Spleen (tissue), 11 donors: ENCODE measurements at regions not wholly inside any gene's neighbourhood (a gene's known extent, or its start where the extent isn't known, plus 50 kb on each side); places are given as distances from the start of the nearest gene placed in this dataset.

Source experiments
- DNase-seq: peaks from one replicate; pipeline ENCODE4 v3.0.0-alpha.2; 2020
- H3K27ac ChIP-seq, 8 donors: fragments of 200-600 bp; sonication (generic) in 7 of 8; 1 replicate in 4 of 8; 2 replicates in 4 of 8; pipeline versions ENCODE4 v1.5.0 to v1.8.0; 2016 to 2021; ENCODE audit warnings: inconsistent platforms in 4 of 8, mild to moderate bottlenecking in 4 of 8, moderate library complexity in 1 of 8
- H3K27me3 ChIP-seq, 7 donors: fragments of 200-600 bp; sonication (generic) in 6 of 7; replicated peaks in 1 of 7; 1 replicate in 4 of 7; 2 replicates in 3 of 7; pipeline versions ENCODE4 v1.5.0 to v1.8.0; 2016 to 2021; ENCODE audit warnings: inconsistent platforms in 3 of 7, mild to moderate bottlenecking in 1 of 7
- H3K36me3 ChIP-seq, 6 donors: fragments of 200-600 bp; sonication (generic) in 5 of 6; 1 replicate in 4 of 6; 2 replicates in 2 of 6; pipeline versions ENCODE4 v1.5.0 to v1.8.0; 2016 to 2021; ENCODE audit warnings: inconsistent platforms in 2 of 6
- H3K4me1 ChIP-seq, 6 donors: fragments of 200-600 bp; sonication (generic) in 5 of 6; 1 replicate in 3 of 6; 2 replicates in 3 of 6; pipeline versions ENCODE4 v1.5.0 to v1.8.0; 2016 to 2021; ENCODE audit warnings: inconsistent platforms in 3 of 6
- H3K4me3 ChIP-seq, 8 donors: fragments of 200-600 bp; sonication (generic) in 7 of 8; 1 replicate in 4 of 8; 2 replicates in 4 of 8; pipeline versions ENCODE4 v1.5.0 to v1.8.0; 2016 to 2021; ENCODE audit warnings: inconsistent platforms in 4 of 8, mild to moderate bottlenecking in 4 of 8, moderate library complexity in 2 of 8
- H3K9me3 ChIP-seq, 8 donors: fragments of 200-600 bp; sonication (generic) in 7 of 8; 1 replicate in 4 of 8; 2 replicates in 4 of 8; pipeline versions ENCODE4 v1.5.0 to v1.8.0; 2016 to 2021; ENCODE audit warnings: inconsistent platforms in 4 of 8
- CTCF ChIP-seq, 11 experiments: fragments of 200-600 bp in 7 of 11; fragments of 450-650 bp in 4 of 11; sonication (generic) in 4 of 11; IDR thresholded peaks in 8 of 11; conservative IDR thresholded peaks in 3 of 11; 1 replicate in 7 of 11; 2 replicates in 4 of 11; pipeline versions ENCODE4 v1.4.0 to v1.8.0; 2016 to 2021; ENCODE audit warnings: antibody characterized with exemption in 11 of 11, inconsistent platforms in 4 of 11, mild to moderate bottlenecking in 1 of 11
- POLR2A ChIP-seq, 3 donors: fragments of 450-650 bp; IDR thresholded peaks; one replicate each; pipeline ENCODE4 v1.5.1; 2017; ENCODE audit warnings: antibody characterized with exemption in 3 of 3, mild to moderate bottlenecking in 1 of 3
- POLR2AphosphoS5 ChIP-seq, 3 donors: sonication (generic); formaldehyde crosslinking; IDR thresholded peaks; one replicate each; pipeline ENCODE4 v1.5.1; 2017; ENCODE audit warnings: antibody characterized with exemption in 3 of 3
- WGBS, 5 donors: extraction: QIAGEN DNeasy Blood & Tissue Kit in 3 of 5; methylation state at CpG; one replicate each; pipeline versions ENCODE4 v1.1.5 to v1.1.7; 2013 to 2018; 5-methylcytosine and 5-hydroxymethylcytosine counted together
- intact Hi-C: fragments of 100-400 bp; cut with DNase I; formaldehyde crosslinking; loops from one replicate; pipeline ENCODE4 v1.15.0; 2023; ENCODE audit warnings: low total_unique reads
- donor health status: healthy with polysubstance abuse.
- donor health status: DM: no; HTN: no; CAD: no; lungs with moderate emphysema.
- donor health status: DM: no; HTN: no; CAD: no.
- donor health status: Bipolar disorder and iron deficiency.
- donor health status: healthy.
- donor health status: DM: no; HTN: no; CAD: no.
- donor health status: DM: yes; HTN: yes; CAD: no.

DNA sequence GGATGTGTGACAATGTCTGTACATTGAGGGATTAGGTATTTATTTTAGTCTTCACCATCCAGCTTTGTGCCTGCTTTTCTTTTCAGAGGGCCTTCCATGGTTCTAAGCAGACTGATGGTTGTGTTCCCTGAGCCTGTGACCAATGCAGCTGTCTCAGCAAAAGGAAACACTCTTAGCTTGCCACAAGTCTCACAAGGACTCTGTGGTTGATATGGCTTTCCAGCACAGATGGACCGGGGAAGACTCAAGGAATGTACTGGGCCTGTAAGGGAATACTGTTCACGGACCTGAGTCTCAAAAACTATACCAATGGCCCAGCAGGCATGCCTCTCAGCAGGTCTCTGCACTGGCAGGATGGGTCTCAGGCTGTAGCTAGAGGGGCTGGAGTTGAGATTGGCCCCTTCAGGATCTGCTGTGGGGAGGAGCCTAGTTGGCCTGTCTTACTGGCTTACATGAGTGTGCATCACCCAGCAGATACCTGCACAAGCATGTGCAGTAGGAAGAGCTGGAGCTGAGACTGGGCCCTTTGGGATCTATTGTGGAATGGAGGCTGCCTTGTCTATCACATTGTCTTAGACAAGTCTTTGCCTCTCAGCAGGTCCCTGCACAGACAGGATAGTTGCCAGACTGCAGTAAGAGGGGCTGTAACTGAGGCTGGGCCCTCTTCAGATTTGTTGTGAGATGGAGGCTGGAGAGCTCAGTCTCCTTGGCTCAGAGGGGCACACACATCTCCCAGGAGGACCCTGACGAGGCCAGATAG, 52.0 kb upstream of the PDC start:
- no peak for DNase-seq
- H3K4me1 ChIP-seq, result peaks cover 0 to 7% (median 0%) of the 10 kb centered on the region in 6 donors
- TF ChIP-seq POLR2A (IDR thresholded peaks at IDR 0.05) (no peak), POLR2AphosphoS5 (IDR thresholded peaks at IDR 0.05) (no peak), CTCF (IDR thresholded peaks at IDR 0.05 in 8 of 11, conservative IDR thresholded peaks at IDR 0.05 in 3 of 11) (no peak)
- intact Hi-C loops, result no loop called here
- no peaks in the 10 kb centered on the region for H3K36me3 ChIP-seq
- no peaks in the 10 kb centered on the region for H3K27me3 ChIP-seq
- H3K9me3 ChIP-seq, result peaks cover 0 to 14% (median under 1%) of the 10 kb centered on the region in 8 donors
- WGBS, 5 donors, result 79 to 92% (median 87%) methylated on average over 3 of the region's 3 CpGs
- no peak overlapping the region for H3K4me3 ChIP-seq
- peak overlapping the region in 1 of 8 donors; percentile 72 for H3K27ac ChIP-seq

DNA sequence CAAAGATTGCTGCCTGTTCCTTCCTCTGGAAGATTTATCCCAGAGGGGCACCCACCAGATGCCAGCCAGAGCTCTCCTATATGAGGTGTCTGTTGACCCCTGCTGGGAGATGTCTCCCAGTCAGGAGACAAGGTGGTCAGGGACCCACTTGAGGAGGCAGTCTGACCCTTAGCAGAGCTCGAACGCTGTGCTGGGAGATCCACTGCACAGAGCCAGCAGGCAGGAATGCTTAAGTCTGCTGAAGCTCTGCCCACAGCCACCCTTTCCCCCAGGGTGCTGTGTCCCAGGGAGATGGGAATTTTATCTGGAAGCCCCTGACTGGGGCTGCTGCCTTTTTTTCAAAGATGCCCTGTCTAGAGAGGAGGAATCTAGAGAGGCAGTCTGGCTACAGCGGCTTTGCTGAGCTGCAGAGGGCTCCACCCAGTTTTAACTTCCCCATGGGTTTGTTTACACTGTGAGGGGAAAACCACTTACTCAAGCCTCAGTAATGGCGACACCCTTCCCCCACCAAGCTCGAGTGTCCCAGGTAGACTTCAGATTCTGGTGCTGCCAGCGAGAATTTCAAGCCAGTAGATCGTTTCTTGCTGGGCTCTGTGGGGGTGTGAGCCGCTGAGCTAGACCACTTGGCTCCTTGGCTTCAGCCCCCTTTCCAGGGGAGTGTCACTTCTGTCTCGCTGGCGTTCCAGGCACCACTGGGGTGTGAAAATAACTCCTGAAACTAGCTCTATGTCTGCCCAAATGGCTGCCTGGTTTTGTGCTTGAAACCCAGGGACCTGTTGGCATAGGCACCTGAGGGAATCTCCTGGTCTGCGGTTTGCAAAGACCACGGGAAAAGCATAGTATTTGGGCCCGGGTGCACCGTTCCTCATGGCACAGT, 51.1 kb upstream of the PDC start:
- DNase-seq, result peak; percentile 72
- H3K4me3 ChIP-seq, result peak overlapping the region in 1 of 8 donors; percentile 21
- WGBS, 5 donors, result 55 to 89% (median 61%) methylated on average over 8 to 14 of the region's 14 CpGs
- H3K27me3 ChIP-seq, result no peaks in the 10 kb centered on the region
- H3K36me3 ChIP-seq, result no peaks in the 10 kb centered on the region
- no peak for TF ChIP-seq POLR2AphosphoS5 (IDR thresholded peaks at IDR 0.05)
- no peak for TF ChIP-seq POLR2A (IDR thresholded peaks at IDR 0.05)
- no peak for TF ChIP-seq CTCF (IDR thresholded peaks at IDR 0.05 in 8 of 11, conservative IDR thresholded peaks at IDR 0.05 in 3 of 11)
- peak overlapping the region in 2 of 8 donors; percentile 44 to 72 for H3K27ac ChIP-seq
- intact Hi-C loops, result no loop called here
- peaks cover 0 to 7% (median 0%) of the 10 kb centered on the region in 6 donors for H3K4me1 ChIP-seq
- H3K9me3 ChIP-seq, result peaks cover 0 to 22% (median 10%) of the 10 kb centered on the region in 8 donors
